Left cardiac atrium (tissue), 4 donors: ENCODE measurements at regions not wholly inside any gene's neighbourhood (a gene's known extent, or its start where the extent isn't known, plus 50 kb on each side); places are given as distances from the start of the nearest gene placed in this dataset.

ENCODE experiments used
- ATAC-seq, 2 donors: fragments of 200-7000 bp; cut with Tn5 transposase; one replicate each; pipeline ENCODE4 v1.9.1; 2020; ENCODE audit warnings: mild to moderate bottlenecking in 2 of 2, moderate library complexity in 2 of 2
- DNase-seq: peaks from one replicate; pipeline ENCODE4 v3.0.0-alpha.2; 2020
- intact Hi-C, 2 donors: fragments of 100-400 bp; cut with DNase I; formaldehyde crosslinking; loops; one replicate each; pipeline versions ENCODE4 v1.14.1 to v1.15.1; 2022 to 2023
- donor health status: DM: no; HTN: yes; CAD: no.
- donor health status: DM: no; HTN: yes; CAD: no; lungs with severe emphysema.
- donor health status: DM: yes; HTN: yes; CAD: no.
- donor health status: Dilated cardiomyopathy.

- intact Hi-C loops: no loop called here
- DNase-seq: no peak
- no peak for ATAC-seq
These were observed 55.6 kb upstream of the GCSH start for GRCh38 chr16:81151648-81152310.

GRCh38 chr16:81149614-81150013, 53.4 kb upstream of the GCSH start:
- DNase-seq: no peak
- no peak for ATAC-seq
- intact Hi-C loops: no loop called here

GRCh38 chr16:81148277-81148676, 52.1 kb upstream of the GCSH start:
- no peak for ATAC-seq
- intact Hi-C loops: no loop called here

More at GRCh38 chr16:81148277-81148676, 52.1 kb upstream of the GCSH start:
- no peak for DNase-seq
